ENCODE measurements at regions not wholly inside any gene's neighbourhood (a gene's known extent, or its start where the extent isn't known, plus 50 kb on each side); places are given as distances from the start of the nearest gene placed in this dataset.

GRCh38 chr3:72290859-72291638, 506.1 kb upstream of the PROK2 start:
- Histone ChIP-seq H2AFZ (no peak overlapping the region), H3K9me2 (replicated peaks; ENCODE audit: insufficient read depth) (no peaks in the 10 kb centered on the region), H3K9me3 (ENCODE audit: low read depth) (no peaks in the 10 kb centered on the region), H3K79me2 (no peaks in the 10 kb centered on the region), H3K4me3 (no peak overlapping the region), H3K4me2 (no peak overlapping the region), H3K36me3 (replicated peaks; ENCODE audit: insufficient read depth, low read depth) (no peaks in the 10 kb centered on the region), H3K27me3 (no peaks in the 10 kb centered on the region), H3K27ac (no peak overlapping the region), H3K4me1 (ENCODE audit: insufficient read depth) (peaks cover 12% of the 10 kb centered on the region), H4K20me1 (ENCODE audit: insufficient read depth, poor library complexity, severe bottlenecking) (no peaks in the 10 kb centered on the region)
- 63% methylated on average over 10 of the region's 10 CpGs for WGBS (ENCODE audit: low lambda C conversion rate, missing lambda C conversion rate)
- DNase-seq (ENCODE audit: low spot score): no peak
- TF ChIP-seq CTCF (IDR thresholded peaks at IDR 0.05; ENCODE audit: poor library complexity) (no peak), EZH2 (IDR thresholded peaks at IDR 0.05; ENCODE audit: borderline replicate concordance) (no peak), EZH2phosphoT487 (IDR thresholded peaks at IDR 0.05; ENCODE audit: low read depth, severe bottlenecking, unreplicated experiment) (no peak)

- Histone ChIP-seq H2AFZ (no peak overlapping the region), H3K4me3 (no peak overlapping the region), H3K4me1 (ENCODE audit: insufficient read depth) (peaks cover 12% of the 10 kb centered on the region), H3K4me2 (peak overlapping the region; percentile 58), H3K27me3 (no peaks in the 10 kb centered on the region), H3K9me3 (ENCODE audit: low read depth) (no peaks in the 10 kb centered on the region), H4K20me1 (ENCODE audit: insufficient read depth, poor library complexity, severe bottlenecking) (no peaks in the 10 kb centered on the region), H3K9me2 (replicated peaks; ENCODE audit: insufficient read depth) (no peaks in the 10 kb centered on the region), H3K36me3 (replicated peaks; ENCODE audit: insufficient read depth, low read depth) (no peaks in the 10 kb centered on the region), H3K79me2 (no peaks in the 10 kb centered on the region), H3K27ac (no peak overlapping the region)
- no peak for TF ChIP-seq EZH2 (IDR thresholded peaks at IDR 0.05; ENCODE audit: borderline replicate concordance)
- 82% methylated on average over 4 of the region's 4 CpGs for WGBS (ENCODE audit: low lambda C conversion rate, missing lambda C conversion rate)
- no peak for DNase-seq (ENCODE audit: low spot score)
Measured at GRCh38 chr3:72289692-72290071, 504.7 kb upstream of the PROK2 start.

GRCh38 chr3:72288955-72289691, 504.2 kb upstream of the PROK2 start:
- peak overlapping the region; percentile 58 for H3K4me2 ChIP-seq
- DNase-seq (ENCODE audit: low spot score): peak; percentile 52
- no peaks in the 10 kb centered on the region for H3K36me3 ChIP-seq (replicated peaks; ENCODE audit: insufficient read depth, low read depth)
- WGBS (ENCODE audit: low lambda C conversion rate, missing lambda C conversion rate): 57% methylated on average over 25 of the region's 25 CpGs
- no peaks in the 10 kb centered on the region for H3K9me2 ChIP-seq (replicated peaks; ENCODE audit: insufficient read depth)
- peaks cover 12% of the 10 kb centered on the region for H3K4me1 ChIP-seq (ENCODE audit: insufficient read depth)
- H2AFZ ChIP-seq: no peak overlapping the region
- H3K9me3 ChIP-seq (ENCODE audit: low read depth): no peaks in the 10 kb centered on the region
- H3K79me2 ChIP-seq: no peaks in the 10 kb centered on the region
- H3K27ac ChIP-seq: no peak overlapping the region
- TF ChIP-seq CTCF (IDR thresholded peaks at IDR 0.05; ENCODE audit: poor library complexity) (no peak), EZH2 (IDR thresholded peaks at IDR 0.05; ENCODE audit: borderline replicate concordance) (no peak), EZH2phosphoT487 (IDR thresholded peaks at IDR 0.05; ENCODE audit: low read depth, severe bottlenecking, unreplicated experiment) (no peak)
- no peak overlapping the region for H3K4me3 ChIP-seq
- no peaks in the 10 kb centered on the region for H3K27me3 ChIP-seq
- no peaks in the 10 kb centered on the region for H4K20me1 ChIP-seq (ENCODE audit: insufficient read depth, poor library complexity, severe bottlenecking)

GRCh38 chr3:72287956-72288355, 503.0 kb upstream of the PROK2 start:
- H4K20me1 ChIP-seq (ENCODE audit: insufficient read depth, poor library complexity, severe bottlenecking): no peaks in the 10 kb centered on the region
- H3K79me2 ChIP-seq: no peaks in the 10 kb centered on the region
- H3K9me3 ChIP-seq (ENCODE audit: low read depth): no peaks in the 10 kb centered on the region
- H3K36me3 ChIP-seq (replicated peaks; ENCODE audit: insufficient read depth, low read depth): no peaks in the 10 kb centered on the region
- no peak overlapping the region for H3K4me3 ChIP-seq
- peaks cover 12% of the 10 kb centered on the region for H3K4me1 ChIP-seq (ENCODE audit: insufficient read depth)
- no peak overlapping the region for H3K4me2 ChIP-seq
- no peak for DNase-seq (ENCODE audit: low spot score)
- H2AFZ ChIP-seq: no peak overlapping the region
- H3K9me2 ChIP-seq (replicated peaks; ENCODE audit: insufficient read depth): no peaks in the 10 kb centered on the region
- no peak for TF ChIP-seq EZH2 (IDR thresholded peaks at IDR 0.05; ENCODE audit: borderline replicate concordance)
- no peak for TF ChIP-seq CTCF (IDR thresholded peaks at IDR 0.05; ENCODE audit: poor library complexity)
- no peak for TF ChIP-seq EZH2phosphoT487 (IDR thresholded peaks at IDR 0.05; ENCODE audit: low read depth, severe bottlenecking, unreplicated experiment)
- H3K27ac ChIP-seq: no peak overlapping the region
- no peaks in the 10 kb centered on the region for H3K27me3 ChIP-seq
- WGBS (ENCODE audit: low lambda C conversion rate, missing lambda C conversion rate): 67% methylated on average over 1 of the region's 1 CpG

All from hepatocyte (in vitro differentiated cells).